ENCODE measurements at regions not wholly inside any gene's neighbourhood (a gene's known extent, or its start where the extent isn't known, plus 50 kb on each side); places are given as distances from the start of the nearest gene placed in this dataset.
"Not testable (repeated sequence)": the region's sequence is repeated elsewhere in the genome, so short reads cannot be mapped to it uniquely, and the experiment has no call there.

GRCh38 chr20:22830715-22831114, 204.4 kb upstream of the SSTR4 start:
- not testable (repeated sequence) for TF ChIP-seq TARDBP, SP1 (IDR thresholded peaks at IDR 0.05)

Data from HEK293T (cell line).